ENCODE measurements at regions not wholly inside any gene's neighbourhood (a gene's known extent, or its start where the extent isn't known, plus 50 kb on each side); places are given as distances from the start of the nearest gene placed in this dataset.

DNA sequence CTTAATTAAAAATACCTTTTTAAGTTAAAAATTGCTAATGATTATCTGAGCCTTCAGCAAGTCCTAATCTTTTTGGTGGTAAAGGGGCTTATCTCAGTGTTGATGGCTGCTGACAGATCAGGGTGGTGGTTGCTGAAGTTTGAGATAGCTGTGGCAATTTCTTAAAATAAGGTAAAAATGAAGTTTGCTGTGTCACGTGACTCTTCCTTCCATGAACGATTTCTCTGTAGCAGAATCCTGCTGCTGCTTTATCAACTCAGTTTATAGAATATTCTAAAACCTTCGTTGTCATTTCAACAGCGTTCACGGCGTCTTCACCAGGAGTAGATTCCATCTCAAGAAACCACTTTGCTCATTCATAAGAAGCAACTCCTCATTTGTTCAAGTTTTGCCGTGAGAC is 110.1 kb downstream of the SUCNR1 start:
- no peak overlapping the region for H2BK15ac ChIP-seq (ENCODE audit: low read depth, poor library complexity, severe bottlenecking)

GRCh38 chr3:151985787-151986430 is 112.5 kb downstream of the SUCNR1 start:
- no peak overlapping the region for H2BK5ac ChIP-seq (ENCODE audit: low read depth, low read length, poor library complexity, severe bottlenecking)
- no peak overlapping the region for H3K4me3 ChIP-seq (ENCODE audit: insufficient read depth in 1 of 2, low read depth in 1 of 2, low read length in 2 of 2)
- WGBS, result no CpG with 5 or more reads among the region's 2 CpGs
- no peak overlapping the region for H3K9ac ChIP-seq (ENCODE audit: low read length)
- no peaks in the 10 kb centered on the region for H3K79me1 ChIP-seq (replicated peaks; ENCODE audit: low read length, poor library complexity, severe bottlenecking)
- H4K8ac ChIP-seq (ENCODE audit: low read length), result no peak overlapping the region
- no peak for DNase-seq
- no peak overlapping the region for H4K91ac ChIP-seq (ENCODE audit: low read length)
- H3K4me2 ChIP-seq (ENCODE audit: low read length, poor library complexity, severe bottlenecking), result no peak overlapping the region
- no peak overlapping the region for H3K14ac ChIP-seq (ENCODE audit: low read length in 2 of 2)
- no peaks in the 10 kb centered on the region for H3K36me3 ChIP-seq (ENCODE audit: control insufficient read depth in 1 of 2, insufficient read depth in 2 of 2, low read depth in 1 of 2, low read length in 2 of 2)
- no peaks in the 10 kb centered on the region for H3K27me3 ChIP-seq (ENCODE audit: control insufficient read depth in 1 of 2, insufficient read depth in 1 of 2, low read length in 2 of 2)
- H2BK120ac ChIP-seq (ENCODE audit: low read depth, low read length), result no peak overlapping the region
- no peak overlapping the region for H2AFZ ChIP-seq (ENCODE audit: low read depth, low read length)
- no peak overlapping the region for H3K23ac ChIP-seq (ENCODE audit: low read length in 2 of 2)
- H2AK5ac ChIP-seq (ENCODE audit: low read length, severe bottlenecking), result no peak overlapping the region
- no peak overlapping the region for H2BK15ac ChIP-seq (ENCODE audit: low read depth, poor library complexity, severe bottlenecking)
- H3K4me1 ChIP-seq (ENCODE audit: control insufficient read depth, insufficient read depth, low read depth, low read length), result no peaks in the 10 kb centered on the region
- H3K27ac ChIP-seq (ENCODE audit: low read length, poor library complexity, severe bottlenecking), result no peak overlapping the region
- H3K4ac ChIP-seq (ENCODE audit: low read depth in 1 of 2, low read length in 2 of 2), result no peak overlapping the region
- H3K9me3 ChIP-seq (ENCODE audit: control insufficient read depth, low read length), result no peaks in the 10 kb centered on the region
- H2BK12ac ChIP-seq (ENCODE audit: low read length in 2 of 2), result no peak overlapping the region
- no peak overlapping the region for H3K18ac ChIP-seq (ENCODE audit: low read depth in 1 of 2, low read length in 2 of 2)

More for the DNA sequence above, 110.1 kb downstream of the SUCNR1 start:
- H2AFZ ChIP-seq (ENCODE audit: low read depth, low read length), result no peak overlapping the region
- H4K8ac ChIP-seq (ENCODE audit: low read length), result no peak overlapping the region
- H3K18ac ChIP-seq (ENCODE audit: low read depth in 1 of 2, low read length in 2 of 2), result no peak overlapping the region
- H3K9me3 ChIP-seq (ENCODE audit: control insufficient read depth, low read length), result no peaks in the 10 kb centered on the region
- no peak overlapping the region for H4K91ac ChIP-seq (ENCODE audit: low read length)
- H3K23ac ChIP-seq (ENCODE audit: low read length in 2 of 2), result no peak overlapping the region
- no peaks in the 10 kb centered on the region for H3K79me1 ChIP-seq (replicated peaks; ENCODE audit: low read length, poor library complexity, severe bottlenecking)
- no peak for DNase-seq
- no peaks in the 10 kb centered on the region for H3K27me3 ChIP-seq (ENCODE audit: control insufficient read depth in 1 of 2, insufficient read depth in 1 of 2, low read length in 2 of 2)
- no peak overlapping the region for H3K14ac ChIP-seq (ENCODE audit: low read length in 2 of 2)
- H2AK5ac ChIP-seq (ENCODE audit: low read length, severe bottlenecking), result no peak overlapping the region
- H2BK120ac ChIP-seq (ENCODE audit: low read depth, low read length), result no peak overlapping the region
- no peak overlapping the region for H2BK5ac ChIP-seq (ENCODE audit: low read depth, low read length, poor library complexity, severe bottlenecking)
- no peak overlapping the region for H3K4me2 ChIP-seq (ENCODE audit: low read length, poor library complexity, severe bottlenecking)
- H3K9ac ChIP-seq (ENCODE audit: low read length), result no peak overlapping the region
- no peak overlapping the region for H3K27ac ChIP-seq (ENCODE audit: low read length, poor library complexity, severe bottlenecking)
- no peak overlapping the region for H2BK12ac ChIP-seq (ENCODE audit: low read length in 2 of 2)
- H3K36me3 ChIP-seq (ENCODE audit: control insufficient read depth in 1 of 2, insufficient read depth in 2 of 2, low read depth in 1 of 2, low read length in 2 of 2), result no peaks in the 10 kb centered on the region
- no peak overlapping the region for H3K4me3 ChIP-seq (ENCODE audit: insufficient read depth in 1 of 2, low read depth in 1 of 2, low read length in 2 of 2)
- 96% methylated on average over 7 of the region's 7 CpGs for WGBS
- H3K4ac ChIP-seq (ENCODE audit: low read depth in 1 of 2, low read length in 2 of 2), result no peak overlapping the region
- no peaks in the 10 kb centered on the region for H3K4me1 ChIP-seq (ENCODE audit: control insufficient read depth, insufficient read depth, low read depth, low read length)

DNA sequence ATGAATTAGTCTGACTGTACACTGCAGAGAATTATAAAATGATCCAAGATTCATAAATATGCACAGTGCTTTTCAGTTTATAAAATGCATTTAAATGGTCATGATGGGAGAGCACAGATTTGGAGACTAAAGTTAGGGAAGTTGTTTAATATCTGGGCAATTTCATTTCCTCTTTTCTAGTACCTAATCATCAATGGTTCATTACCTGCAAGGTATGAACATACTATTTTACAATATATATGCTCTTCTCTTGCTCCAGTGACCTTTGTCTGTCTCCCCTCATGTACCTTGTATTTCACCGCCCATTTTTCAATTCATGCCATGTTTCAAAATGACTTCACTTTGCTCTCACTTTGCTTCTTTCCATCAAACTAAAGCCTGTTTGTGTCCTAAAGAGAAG is 114.5 kb downstream of the SUCNR1 start:
- H3K9ac ChIP-seq (ENCODE audit: low read length), result no peak overlapping the region
- H4K8ac ChIP-seq (ENCODE audit: low read length), result no peak overlapping the region
- WGBS, result 99% methylated on average over 1 of the region's 1 CpG
- no peak overlapping the region for H3K14ac ChIP-seq (ENCODE audit: low read length in 2 of 2)
- H3K18ac ChIP-seq (ENCODE audit: low read depth in 1 of 2, low read length in 2 of 2), result no peak overlapping the region
- DNase-seq, result no peak
- no peak overlapping the region for H2BK12ac ChIP-seq (ENCODE audit: low read length in 2 of 2)
- H2BK15ac ChIP-seq (ENCODE audit: low read depth, poor library complexity, severe bottlenecking), result no peak overlapping the region
- no peak overlapping the region for H3K23ac ChIP-seq (ENCODE audit: low read length in 2 of 2)
- no peak overlapping the region for H2BK5ac ChIP-seq (ENCODE audit: low read depth, low read length, poor library complexity, severe bottlenecking)
- no peaks in the 10 kb centered on the region for H3K4me1 ChIP-seq (ENCODE audit: control insufficient read depth, insufficient read depth, low read depth, low read length)
- H3K27me3 ChIP-seq (ENCODE audit: control insufficient read depth in 1 of 2, insufficient read depth in 1 of 2, low read length in 2 of 2), result no peaks in the 10 kb centered on the region
- no peaks in the 10 kb centered on the region for H3K9me3 ChIP-seq (ENCODE audit: control insufficient read depth, low read length)
- H2BK120ac ChIP-seq (ENCODE audit: low read depth, low read length), result no peak overlapping the region
- H2AFZ ChIP-seq (ENCODE audit: low read depth, low read length), result no peak overlapping the region
- H3K27ac ChIP-seq (ENCODE audit: low read length, poor library complexity, severe bottlenecking), result no peak overlapping the region
- no peak overlapping the region for H3K4me2 ChIP-seq (ENCODE audit: low read length, poor library complexity, severe bottlenecking)
- H4K91ac ChIP-seq (ENCODE audit: low read length), result no peak overlapping the region
- H3K36me3 ChIP-seq (ENCODE audit: control insufficient read depth in 1 of 2, insufficient read depth in 2 of 2, low read depth in 1 of 2, low read length in 2 of 2), result no peaks in the 10 kb centered on the region
- no peak overlapping the region for H3K4ac ChIP-seq (ENCODE audit: low read depth in 1 of 2, low read length in 2 of 2)
- no peaks in the 10 kb centered on the region for H3K79me1 ChIP-seq (replicated peaks; ENCODE audit: low read length, poor library complexity, severe bottlenecking)
- H2AK5ac ChIP-seq (ENCODE audit: low read length, severe bottlenecking), result no peak overlapping the region
- H3K4me3 ChIP-seq (ENCODE audit: insufficient read depth in 1 of 2, low read depth in 1 of 2, low read length in 2 of 2), result no peak overlapping the region

GRCh38 chr3:151989621-151990020 is 116.2 kb downstream of the SUCNR1 start:
- H4K8ac ChIP-seq (ENCODE audit: low read length), result no peak overlapping the region
- no peak overlapping the region for H2BK15ac ChIP-seq (ENCODE audit: low read depth, poor library complexity, severe bottlenecking)
- no peaks in the 10 kb centered on the region for H3K36me3 ChIP-seq (ENCODE audit: control insufficient read depth in 1 of 2, insufficient read depth in 2 of 2, low read depth in 1 of 2, low read length in 2 of 2)
- H3K4me1 ChIP-seq (ENCODE audit: control insufficient read depth, insufficient read depth, low read depth, low read length), result no peaks in the 10 kb centered on the region
- no peak overlapping the region for H2AFZ ChIP-seq (ENCODE audit: low read depth, low read length)
- no peak overlapping the region for H3K14ac ChIP-seq (ENCODE audit: low read length in 2 of 2)
- H3K27me3 ChIP-seq (ENCODE audit: control insufficient read depth in 1 of 2, insufficient read depth in 1 of 2, low read length in 2 of 2), result no peaks in the 10 kb centered on the region
- H3K4ac ChIP-seq (ENCODE audit: low read depth in 1 of 2, low read length in 2 of 2), result no peak overlapping the region
- H3K9me3 ChIP-seq (ENCODE audit: control insufficient read depth, low read length), result no peaks in the 10 kb centered on the region
- no peak overlapping the region for H4K91ac ChIP-seq (ENCODE audit: low read length)
- H3K9ac ChIP-seq (ENCODE audit: low read length), result no peak overlapping the region
- H3K18ac ChIP-seq (ENCODE audit: low read depth in 1 of 2, low read length in 2 of 2), result no peak overlapping the region
- no peak overlapping the region for H2BK120ac ChIP-seq (ENCODE audit: low read depth, low read length)
- DNase-seq, result no peak
- no peak overlapping the region for H3K4me3 ChIP-seq (ENCODE audit: insufficient read depth in 1 of 2, low read depth in 1 of 2, low read length in 2 of 2)
- H2BK12ac ChIP-seq (ENCODE audit: low read length in 2 of 2), result no peak overlapping the region
- no peak overlapping the region for H3K23ac ChIP-seq (ENCODE audit: low read length in 2 of 2)
- no peak overlapping the region for H2BK5ac ChIP-seq (ENCODE audit: low read depth, low read length, poor library complexity, severe bottlenecking)
- H3K4me2 ChIP-seq (ENCODE audit: low read length, poor library complexity, severe bottlenecking), result no peak overlapping the region
- H2AK5ac ChIP-seq (ENCODE audit: low read length, severe bottlenecking), result no peak overlapping the region
- H3K79me1 ChIP-seq (replicated peaks; ENCODE audit: low read length, poor library complexity, severe bottlenecking), result no peaks in the 10 kb centered on the region
- no peak overlapping the region for H3K27ac ChIP-seq (ENCODE audit: low read length, poor library complexity, severe bottlenecking)
